ENCODE measurements at regions not wholly inside any gene's neighbourhood (a gene's known extent, or its start where the extent isn't known, plus 50 kb on each side); places are given as distances from the start of the nearest gene placed in this dataset.
"Not testable (repeated sequence)": the region's sequence is repeated elsewhere in the genome, so short reads cannot be mapped to it uniquely, and the experiment has no call there.

DNA sequence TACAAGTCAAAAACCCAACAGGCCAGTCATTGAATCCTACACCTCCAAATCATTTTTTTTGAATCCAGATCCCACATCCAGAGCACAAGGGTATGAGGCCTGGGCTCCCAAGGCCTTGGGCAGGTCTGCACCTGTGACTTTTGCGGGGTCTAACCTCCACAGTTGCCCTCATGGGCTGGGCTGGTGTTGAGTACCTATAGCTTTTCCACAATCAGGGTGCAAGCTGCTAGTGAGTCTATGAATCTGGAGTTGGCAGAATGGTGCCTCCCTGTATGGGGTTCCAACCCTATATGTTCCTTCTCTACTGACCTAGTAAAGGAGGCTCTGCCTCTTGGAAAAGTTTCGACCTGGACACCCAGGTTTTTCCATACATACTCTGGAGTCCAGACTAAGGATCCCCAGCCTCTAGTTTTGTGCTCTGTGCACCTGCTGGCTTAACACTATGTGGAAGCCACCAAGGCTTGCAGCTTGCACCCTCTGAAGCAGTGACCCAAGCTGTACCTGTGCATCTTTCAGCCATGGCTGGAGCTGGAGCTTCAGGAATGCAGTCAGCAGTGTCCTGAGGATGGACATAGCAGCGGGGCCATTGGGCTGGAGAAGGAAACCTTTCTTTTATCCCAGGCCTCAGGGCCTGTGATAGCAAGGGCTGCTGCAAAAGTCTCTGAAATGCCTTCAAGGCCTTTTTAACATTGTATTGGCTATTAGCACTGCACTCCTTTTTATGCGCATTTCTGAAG, 233.6 kb downstream of the CWH43 start:
- DNase-seq; intact Hi-C loops (cut with DNase I): not testable (repeated sequence)

- no peak for DNase-seq
- intact Hi-C loops (cut with DNase I) = no loop called here
These were observed 235.1 kb downstream of the CWH43 start for GRCh38 chr4:49221209-49221608.

- DNase-seq; intact Hi-C loops (cut with DNase I): not testable (repeated sequence)
These were observed 236.7 kb downstream of the CWH43 start for GRCh38 chr4:49222810-49223209.

GRCh38 chr4:49226216-49226866, 240.3 kb downstream of the CWH43 start:
- DNase-seq; intact Hi-C loops (cut with DNase I): not testable (repeated sequence)

DNA sequence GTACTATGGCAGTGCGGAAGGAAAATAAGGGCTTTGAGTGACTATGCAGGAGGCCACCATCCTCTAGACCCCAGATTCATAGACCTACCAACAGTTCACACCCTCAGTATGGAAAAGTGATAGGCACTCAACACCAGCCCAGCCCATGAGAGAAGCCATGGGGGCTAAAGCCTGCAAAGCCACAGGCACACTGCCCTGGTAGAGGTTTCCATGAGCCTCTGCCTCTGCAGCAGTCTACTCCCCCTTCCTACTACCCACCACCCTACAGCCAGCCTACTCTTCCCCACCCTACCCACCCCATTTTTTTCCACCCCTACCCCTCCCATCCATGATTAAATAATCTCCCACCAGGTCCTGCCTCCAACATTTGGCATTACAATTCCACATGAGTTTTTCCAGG, 241.9 kb downstream of the CWH43 start:
- intact Hi-C loops (cut with DNase I); DNase-seq: not testable (repeated sequence)

DNA sequence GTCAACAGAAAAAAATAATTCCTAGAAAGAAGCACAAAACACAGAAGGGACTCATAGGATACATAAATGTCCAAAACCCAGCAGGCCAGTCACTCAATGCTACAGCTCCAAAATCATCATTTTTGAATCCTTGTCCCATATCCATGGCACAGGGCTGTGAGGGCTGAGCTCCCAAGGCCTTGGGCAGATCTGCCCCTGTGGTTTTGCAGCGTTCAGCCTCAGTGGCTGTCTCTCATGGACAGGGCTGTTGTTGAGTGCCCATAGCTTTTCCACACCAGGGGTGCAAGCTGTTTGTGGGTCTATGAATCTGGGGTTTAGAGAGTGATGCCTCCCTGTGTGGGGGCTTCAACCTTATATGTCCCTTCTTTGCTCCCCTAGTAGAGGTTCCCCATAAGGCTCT, 243.2 kb downstream of the CWH43 start:
- DNase-seq = not testable (repeated sequence)

DNA sequence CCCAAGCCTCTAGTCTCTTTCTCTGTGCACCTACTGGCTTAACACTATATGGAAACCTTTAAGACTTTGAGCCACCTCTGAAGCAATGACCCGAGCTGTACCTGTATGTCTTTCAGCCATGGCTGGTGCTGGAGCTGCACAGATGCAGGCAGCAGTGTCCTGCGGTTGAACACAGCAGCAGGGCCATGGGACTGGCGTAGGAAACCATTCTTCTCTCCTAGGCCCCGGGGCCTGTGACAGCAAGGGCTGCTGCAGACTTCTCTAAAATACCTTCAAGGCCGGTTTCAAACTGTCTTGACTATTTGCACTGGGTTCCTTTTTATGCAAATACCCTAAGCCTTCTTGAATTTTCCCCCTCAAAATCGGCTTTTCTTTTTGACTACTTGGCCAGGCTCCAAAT, 243.6 kb downstream of the CWH43 start:
- intact Hi-C loops (cut with DNase I); DNase-seq: not testable (repeated sequence)

More for the DNA sequence above, 243.2 kb downstream of the CWH43 start:
- intact Hi-C loops (cut with DNase I) = not testable (repeated sequence)

- intact Hi-C loops (cut with DNase I); DNase-seq: not testable (repeated sequence)
These were observed 247.3 kb downstream of the CWH43 start for GRCh38 chr4:49233346-49233745.

- DNase-seq; intact Hi-C loops (cut with DNase I): not testable (repeated sequence)
These were observed 247.7 kb downstream of the CWH43 start for GRCh38 chr4:49233749-49234148.

DNA sequence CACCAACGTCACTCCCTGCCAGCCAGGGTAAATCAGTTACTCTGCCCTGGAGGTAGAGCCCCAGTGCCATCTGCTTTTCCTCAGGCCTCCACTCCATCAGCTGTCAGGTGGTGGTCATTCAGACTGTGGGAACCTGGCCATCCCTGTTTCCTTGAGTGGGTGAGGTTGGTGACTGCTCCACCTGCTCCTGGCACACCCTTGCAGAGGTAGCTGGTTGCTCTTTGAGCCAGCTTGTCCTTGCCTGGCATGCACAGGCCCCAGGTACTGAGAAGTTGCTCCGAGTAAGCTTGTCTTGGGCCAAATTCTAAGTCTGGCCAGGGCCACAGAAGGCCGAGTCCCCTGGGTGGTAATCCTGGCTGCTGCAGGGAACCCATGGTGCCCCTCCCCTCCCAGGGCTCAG, 248.3 kb downstream of the CWH43 start:
- DNase-seq; intact Hi-C loops (cut with DNase I): not testable (repeated sequence)

- intact Hi-C loops (cut with DNase I); DNase-seq: not testable (repeated sequence)
These were observed 249.5 kb downstream of the CWH43 start for GRCh38 chr4:49235413-49236160.

DNA sequence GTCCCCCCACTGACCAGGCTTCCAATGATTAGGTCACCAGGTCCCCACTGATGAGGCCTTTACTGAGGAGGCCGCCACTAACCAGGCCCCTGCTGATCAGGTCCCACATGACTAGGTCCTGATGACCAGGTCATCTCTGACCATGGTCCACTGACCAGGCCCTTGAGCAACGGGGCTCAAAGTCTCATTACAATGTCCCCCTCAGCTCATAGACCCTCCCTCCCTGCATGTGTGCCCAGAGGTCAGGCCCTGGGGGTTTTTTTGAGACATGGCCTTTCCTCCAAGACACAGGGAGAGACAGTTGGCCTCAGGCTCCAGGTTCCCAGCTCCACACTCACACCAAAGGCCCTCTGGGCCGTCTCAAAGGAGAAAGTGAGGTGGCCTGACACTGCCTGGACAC, 250.4 kb downstream of the CWH43 start:
- DNase-seq; intact Hi-C loops (cut with DNase I): not testable (repeated sequence)

DNA sequence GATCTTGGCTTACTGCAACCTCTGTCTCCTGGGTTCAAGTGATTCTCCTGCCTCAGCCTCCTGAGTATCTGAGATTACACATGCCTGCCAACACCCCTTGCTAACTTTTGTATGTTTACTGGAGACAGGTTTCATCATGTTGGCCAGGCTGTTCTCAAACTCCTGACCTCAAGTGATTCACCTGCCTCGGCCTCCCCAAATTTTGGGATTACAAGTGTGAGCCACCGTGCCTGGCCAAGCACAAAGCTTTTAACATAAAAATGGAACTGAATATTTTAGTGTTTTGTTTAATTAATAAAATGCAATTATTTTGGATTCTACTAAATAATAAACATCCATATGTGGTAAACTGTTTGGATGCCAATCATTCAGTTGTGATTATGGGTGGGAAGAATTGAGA, 255.2 kb downstream of the CWH43 start:
- intact Hi-C loops (cut with DNase I); DNase-seq: not testable (repeated sequence)

- intact Hi-C loops (cut with DNase I); DNase-seq: not testable (repeated sequence)
These were observed 276.7 kb downstream of the CWH43 start for GRCh38 chr4:49262786-49263185.

DNA sequence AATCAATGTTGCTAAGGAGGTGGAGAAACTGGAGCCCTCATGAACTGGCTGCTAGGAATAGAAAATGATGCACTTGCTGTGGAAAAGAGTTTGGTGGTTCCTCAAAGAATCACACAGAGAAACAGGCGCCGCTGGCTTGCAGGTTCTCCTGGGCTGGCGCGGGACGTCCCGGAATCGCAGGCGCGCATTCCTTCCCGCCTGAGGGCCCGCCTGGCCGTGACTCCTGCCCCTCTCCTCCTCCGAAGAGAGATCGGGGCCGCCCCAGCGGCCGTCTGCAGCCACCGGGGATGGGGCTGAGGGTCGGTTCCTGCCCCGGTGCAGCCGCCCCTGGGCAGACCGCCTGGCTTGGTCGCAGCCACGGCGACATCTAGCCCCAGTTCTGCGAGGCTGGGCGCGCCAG, 284.4 kb downstream of the CWH43 start:
- DNase-seq; intact Hi-C loops (cut with DNase I): not testable (repeated sequence)

- DNase-seq; intact Hi-C loops (cut with DNase I): not testable (repeated sequence)
These were observed 284.8 kb downstream of the CWH43 start for GRCh38 chr4:49270912-49271311.

GRCh38 chr4:49285905-49286304, 299.8 kb downstream of the CWH43 start:
- intact Hi-C loops (cut with DNase I); DNase-seq: not testable (repeated sequence)

- intact Hi-C loops (cut with DNase I) = not testable (repeated sequence)
- peak in 8 of 42 donors; percentile 3 to 30 (median 16) for DNase-seq
These were observed 301.1 kb downstream of the CWH43 start for GRCh38 chr4:49286926-49287745.

DNA sequence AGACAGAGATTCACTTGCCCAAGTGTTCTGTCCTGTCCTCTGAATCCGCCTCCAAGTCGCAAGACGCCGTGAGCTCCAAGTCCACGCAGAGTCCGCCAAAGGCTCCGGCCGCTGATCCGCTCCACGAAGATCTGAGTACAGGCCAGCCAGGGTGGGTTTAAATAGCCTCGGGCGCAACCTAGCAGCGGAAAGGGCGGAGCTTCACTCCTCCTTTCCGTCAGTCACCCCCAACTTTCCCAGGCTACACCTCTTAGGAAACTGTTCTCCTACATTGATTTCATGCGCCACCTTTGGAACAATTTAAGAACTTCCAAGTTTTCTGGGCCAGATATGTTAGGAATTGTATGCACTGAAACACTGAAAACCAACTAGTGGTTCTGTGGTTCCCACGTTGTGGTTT, 301.8 kb downstream of the CWH43 start:
- peak in 11 of 42 donors; percentile 10 to 50 (median 35) for DNase-seq
- intact Hi-C loops (cut with DNase I) = not testable (repeated sequence)

Data from head of caudate nucleus (tissue), 42 donors.